Thoracic aorta (tissue), 2 donors: ENCODE measurements at regions not wholly inside any gene's neighbourhood (a gene's known extent, or its start where the extent isn't known, plus 50 kb on each side); places are given as distances from the start of the nearest gene placed in this dataset.

Experiments used
- ATAC-seq: fragments of 150-250 bp; one replicate; pipeline ENCODE4 v1.8.0; 2017; ENCODE audit warnings: low read depth; ENCODE audit not compliant: insufficient number of reproducible peaks, low FRiP score
- DNase-seq: peaks from one replicate; pipeline ENCODE4 v3.0.0-alpha.2; 2020; ENCODE audit warnings: low spot score
- H3K27ac ChIP-seq, 2 donors: fragments of 200-600 bp; sonication (generic); 1 replicate in 1 of 2; 2 replicates in 1 of 2; pipeline ENCODE4 v1.5.1; 2016; ENCODE audit warnings: mild to moderate bottlenecking in 2 of 2, moderate library complexity in 2 of 2
- H3K27me3 ChIP-seq: fragments of 200-600 bp; sonication (generic); replicated peaks from 2 replicates; pipeline ENCODE4 v1.6.0; 2016; ENCODE audit warnings: mild to moderate bottlenecking; ENCODE audit not compliant: insufficient read depth
- H3K36me3 ChIP-seq: fragments of 200-600 bp; sonication (generic); one replicate; pipeline ENCODE4 v1.5.1; 2016
- H3K4me1 ChIP-seq, 2 donors: fragments of 200-600 bp; sonication (generic); 1 replicate in 1 of 2; 2 replicates in 1 of 2; pipeline versions ENCODE4 v1.5.1 to v1.6.0; 2016; ENCODE audit warnings: low read depth in 2 of 2, mild to moderate bottlenecking in 1 of 2; ENCODE audit not compliant: control insufficient read depth in 1 of 2
- H3K4me3 ChIP-seq: fragments of 200-600 bp; sonication (generic); 2 replicates; pipeline ENCODE4 v1.5.1; 2016; ENCODE audit warnings: mild to moderate bottlenecking
- H3K9me3 ChIP-seq: fragments of 200-600 bp; sonication (generic); 2 replicates; pipeline ENCODE4 v1.5.1; 2016
- CTCF ChIP-seq: fragments of 200-600 bp; sonication (generic); IDR thresholded peaks from one replicate; pipeline ENCODE4 v1.5.1; 2019; ENCODE audit warnings: antibody characterized with exemption

GRCh38 chr17:62187681-62188080 is 122.6 kb upstream of the MED13 start:
- Histone ChIP-seq H3K9me3 (no peaks in the 10 kb centered on the region), H3K27ac (no peak overlapping the region), H3K4me1 (no peaks in the 10 kb centered on the region), H3K36me3 (no peaks in the 10 kb centered on the region), H3K27me3 (no peaks in the 10 kb centered on the region), H3K4me3 (no peak overlapping the region)
- TF ChIP-seq CTCF, result no peak
- no peak for DNase-seq
- ATAC-seq, result no peak

GRCh38 chr17:62186841-62187240 is 121.8 kb upstream of the MED13 start:
- H3K27ac ChIP-seq, result no peak overlapping the region
- no peak for TF ChIP-seq CTCF

DNA sequence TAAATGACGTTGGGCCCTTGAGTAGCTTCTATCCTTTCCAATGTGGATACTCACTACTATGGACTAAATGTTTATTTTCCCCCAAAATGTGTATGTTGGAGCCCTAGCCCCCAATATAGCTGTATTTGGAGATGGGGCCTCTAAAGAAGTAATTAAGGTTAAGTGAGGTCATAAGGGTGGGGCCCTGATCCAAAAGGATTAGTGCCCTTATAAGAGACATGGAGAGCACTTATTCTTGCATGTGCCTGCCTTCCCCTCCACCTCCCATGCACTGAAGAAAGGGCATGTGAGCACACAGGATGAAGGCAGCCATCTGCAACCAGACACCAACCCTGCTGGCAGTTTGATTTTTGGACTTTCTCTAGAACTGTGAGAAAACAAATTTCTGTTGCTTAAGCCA is 115.7 kb upstream of the MED13 start:
- ATAC-seq, result no peak
- Histone ChIP-seq H3K4me3 (no peak overlapping the region), H3K9me3 (peaks cover 9% of the 10 kb centered on the region), H3K36me3 (no peaks in the 10 kb centered on the region), H3K27me3 (no peaks in the 10 kb centered on the region), H3K27ac (no peak overlapping the region), H3K4me1 (no peaks in the 10 kb centered on the region)
- no peak for TF ChIP-seq CTCF
- DNase-seq, result no peak

More at GRCh38 chr17:62186841-62187240, 121.8 kb upstream of the MED13 start:
- H3K4me1 ChIP-seq, result no peaks in the 10 kb centered on the region
- H3K36me3 ChIP-seq, result no peaks in the 10 kb centered on the region
- H3K9me3 ChIP-seq, result no peaks in the 10 kb centered on the region
- no peak overlapping the region for H3K4me3 ChIP-seq
- no peaks in the 10 kb centered on the region for H3K27me3 ChIP-seq
- ATAC-seq (no peak), DNase-seq (no peak)

DNA sequence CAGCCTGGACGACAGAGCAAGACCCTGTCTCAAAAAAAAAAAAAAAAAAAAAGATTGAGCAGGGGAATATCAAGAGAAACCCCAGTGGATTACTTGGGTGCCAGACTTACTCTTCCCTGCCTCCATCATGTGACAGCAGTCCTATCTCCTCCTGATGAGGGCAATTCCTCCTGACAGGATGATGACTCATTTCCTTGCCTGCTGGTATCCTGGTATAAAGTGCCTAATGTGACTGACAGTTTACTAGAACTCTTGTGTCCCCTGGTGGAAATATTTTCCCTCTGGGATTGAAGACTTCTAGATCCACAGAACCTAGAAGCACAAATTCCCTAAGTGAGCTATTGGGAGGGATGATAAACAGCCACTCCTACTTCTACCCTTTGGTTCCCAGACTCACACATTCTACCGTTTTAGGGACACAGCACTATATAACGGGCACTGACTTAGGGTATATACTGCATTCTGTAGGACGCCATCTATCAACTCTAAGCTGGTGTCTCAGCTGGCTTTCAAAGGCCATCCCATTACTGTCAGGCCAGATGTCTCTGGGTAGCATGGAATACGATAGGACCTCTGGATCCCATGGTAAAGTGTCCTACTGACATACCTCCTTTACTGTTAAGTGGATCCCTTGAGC is 114.6 kb upstream of the MED13 start:
- DNase-seq, result no peak
- Histone ChIP-seq H3K4me3 (no peak overlapping the region), H3K9me3 (peaks cover 9% of the 10 kb centered on the region), H3K27me3 (no peaks in the 10 kb centered on the region), H3K36me3 (no peaks in the 10 kb centered on the region), H3K4me1 (no peaks in the 10 kb centered on the region), H3K27ac (no peak overlapping the region)
- ATAC-seq, result no peak
- TF ChIP-seq CTCF, result no peak

- H3K4me1 ChIP-seq, result no peaks in the 10 kb centered on the region
- no peaks in the 10 kb centered on the region for H3K27me3 ChIP-seq
- no peak for ATAC-seq
- no peaks in the 10 kb centered on the region for H3K36me3 ChIP-seq
- DNase-seq, result no peak
- TF ChIP-seq CTCF, result no peak
- H3K4me3 ChIP-seq, result no peak overlapping the region
- peaks cover 9% of the 10 kb centered on the region for H3K9me3 ChIP-seq
- H3K27ac ChIP-seq, result no peak overlapping the region
Observed at GRCh38 chr17:62178579-62178978, 113.5 kb upstream of the MED13 start.
